NCI-H446 (cell line): ENCODE measurements at regions not wholly inside any gene's neighbourhood (a gene's known extent, or its start where the extent isn't known, plus 50 kb on each side); places are given as distances from the start of the nearest gene placed in this dataset.
"Not testable (repeated sequence)": the region's sequence is repeated elsewhere in the genome, so short reads cannot be mapped to it uniquely, and the experiment has no call there.

Experiments used
- DNase-seq, 2 experiments: peaks; one replicate each; lab custom pipeline; 2025; lab: John Stamatoyannopoulos, UW

DNA sequence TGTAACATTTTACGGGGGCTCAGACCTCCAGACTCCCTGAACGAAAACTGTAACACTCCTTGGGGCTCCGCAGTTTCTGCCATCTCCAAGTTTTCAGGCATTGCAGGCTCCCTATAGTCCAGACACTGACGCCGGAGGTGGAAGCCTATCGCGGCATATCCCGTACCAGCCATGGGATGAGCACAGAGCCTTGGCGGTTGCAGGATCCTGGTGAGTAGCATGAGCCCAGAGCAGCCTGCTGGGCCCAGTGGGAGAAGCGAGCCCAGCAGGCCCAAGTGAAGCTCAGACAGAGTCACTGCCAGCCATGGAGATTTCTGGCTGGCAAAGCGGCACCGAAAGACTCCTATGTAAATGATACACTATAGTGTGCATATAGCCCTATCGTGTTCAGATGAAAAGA lies 446.8 kb downstream of the COL11A1 start:
- no peak for DNase-seq

DNA sequence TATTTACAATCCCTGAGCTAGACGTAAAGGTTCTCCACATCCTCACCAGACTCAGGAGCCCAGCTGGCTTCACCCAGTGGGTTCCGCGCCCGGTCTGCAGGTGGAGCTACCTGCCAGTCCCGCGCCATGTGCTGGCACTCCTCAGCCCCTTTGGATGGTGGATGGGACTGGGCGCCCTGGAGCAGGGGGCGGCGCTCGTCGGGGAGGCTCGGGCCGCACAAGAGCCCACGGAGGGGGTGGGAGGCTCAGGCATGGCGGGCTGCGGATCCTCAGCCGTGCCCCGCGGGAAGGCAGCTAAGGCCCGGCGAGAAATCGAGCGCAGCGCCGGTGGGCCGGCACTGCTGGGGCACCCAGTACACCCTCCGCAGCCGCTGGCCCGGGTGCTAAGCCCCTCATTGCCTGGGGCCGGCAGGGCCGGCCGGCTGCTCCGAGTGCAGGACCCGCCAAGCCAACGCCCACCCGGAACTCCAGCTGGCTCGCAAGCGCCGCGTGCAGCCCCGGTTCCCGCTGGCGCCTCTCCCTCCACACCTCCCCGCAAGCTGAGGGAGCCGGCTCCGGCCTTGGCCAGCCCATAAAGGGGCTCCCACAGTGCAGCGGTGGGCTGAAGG lies 448.3 kb downstream of the COL11A1 start:
- DNase-seq, result not testable (repeated sequence)

DNA sequence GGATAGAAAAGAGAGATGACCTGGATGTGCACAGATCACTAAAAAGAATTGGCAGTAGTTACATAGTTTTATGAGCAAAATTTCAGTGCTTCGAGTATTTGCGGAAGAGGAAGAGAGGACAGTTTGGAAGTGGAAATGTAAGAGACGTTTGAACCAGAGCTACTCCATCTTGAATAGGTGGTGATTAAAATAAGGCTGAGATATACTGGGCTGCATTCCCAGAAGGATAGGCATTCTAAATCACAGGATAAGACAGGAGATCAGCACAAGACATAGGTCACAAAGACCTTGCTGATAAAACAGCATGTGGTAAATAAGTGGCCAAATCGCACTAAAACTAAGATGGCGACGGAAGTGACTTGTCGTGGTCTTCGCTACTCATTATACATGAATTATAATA lies 453.3 kb downstream of the COL11A1 start:
- no peak for DNase-seq

DNA sequence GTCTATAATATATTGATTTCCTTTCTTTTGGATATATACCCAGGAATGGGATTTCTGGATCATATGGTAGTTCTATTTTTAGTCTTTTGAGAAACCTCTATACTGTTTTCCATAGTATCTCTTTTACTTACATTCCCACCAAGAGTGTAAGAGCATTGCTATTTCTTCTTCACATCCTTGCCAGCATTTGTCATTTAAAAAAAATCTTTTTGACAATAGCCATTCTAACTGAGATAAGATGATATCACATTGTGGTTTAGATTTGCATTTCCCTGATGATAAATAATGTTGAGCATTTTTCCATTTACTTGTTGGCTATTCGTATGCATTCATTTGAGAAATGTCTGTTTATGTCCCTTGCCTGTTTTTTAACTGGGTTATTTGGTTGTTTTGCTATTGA lies 467.4 kb downstream of the COL11A1 start:
- no peak for DNase-seq

DNA sequence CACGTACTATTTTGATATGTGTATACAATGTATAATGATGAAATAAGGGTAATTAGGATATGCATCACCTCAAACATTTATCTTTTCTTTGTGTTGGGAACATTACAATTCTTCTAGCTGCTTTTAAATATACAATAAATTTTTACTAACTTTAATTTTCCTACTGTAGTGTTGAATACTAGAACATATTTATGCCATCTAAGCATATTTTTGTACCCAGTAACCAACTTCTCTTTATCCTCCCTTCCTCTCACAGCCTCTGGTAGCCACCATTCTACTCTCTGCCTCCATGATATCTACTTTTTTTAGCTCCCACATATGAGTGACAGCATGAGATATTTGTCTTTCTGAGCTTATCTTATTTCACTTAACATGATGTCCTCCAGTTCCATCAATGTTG lies 468.0 kb downstream of the COL11A1 start:
- no peak for DNase-seq

DNA sequence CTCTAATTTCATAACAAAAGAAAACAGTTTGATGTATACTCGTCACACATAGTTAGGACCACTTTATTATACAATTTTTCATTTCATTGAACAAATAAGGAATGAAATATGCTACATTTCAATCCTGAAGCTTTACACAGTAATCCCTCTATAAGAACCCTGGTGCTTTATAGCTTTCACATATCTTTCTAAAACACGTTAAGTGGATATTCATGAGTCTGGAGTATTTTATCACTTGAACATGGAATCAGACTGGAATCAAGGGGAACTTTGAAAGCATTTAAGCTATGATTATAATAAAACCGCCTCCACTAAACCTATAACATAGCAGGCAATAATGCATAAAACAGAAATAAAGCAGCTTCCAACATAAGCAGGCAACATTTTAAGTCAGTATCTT lies 476.6 kb downstream of the COL11A1 start:
- no peak for DNase-seq

DNA sequence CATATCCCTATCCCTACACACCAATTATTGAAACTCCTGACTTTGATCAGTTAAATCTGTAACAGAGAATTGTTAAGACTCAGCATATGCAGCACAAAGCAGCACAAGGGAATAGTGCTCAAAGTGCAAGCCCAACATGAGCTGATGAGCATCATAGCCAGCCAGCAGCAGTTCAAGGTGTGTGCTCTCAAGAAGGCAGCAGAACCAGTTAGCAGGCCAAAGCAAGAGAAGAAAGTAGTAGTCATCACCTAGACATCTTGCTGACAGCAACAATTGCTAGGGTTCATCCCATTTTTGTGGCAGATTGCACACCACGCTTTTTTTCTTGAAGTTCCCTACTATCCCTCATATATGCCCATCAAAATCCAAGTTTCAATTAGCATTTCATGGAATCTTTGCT lies 478.3 kb downstream of the COL11A1 start:
- DNase-seq, result no peak

DNA sequence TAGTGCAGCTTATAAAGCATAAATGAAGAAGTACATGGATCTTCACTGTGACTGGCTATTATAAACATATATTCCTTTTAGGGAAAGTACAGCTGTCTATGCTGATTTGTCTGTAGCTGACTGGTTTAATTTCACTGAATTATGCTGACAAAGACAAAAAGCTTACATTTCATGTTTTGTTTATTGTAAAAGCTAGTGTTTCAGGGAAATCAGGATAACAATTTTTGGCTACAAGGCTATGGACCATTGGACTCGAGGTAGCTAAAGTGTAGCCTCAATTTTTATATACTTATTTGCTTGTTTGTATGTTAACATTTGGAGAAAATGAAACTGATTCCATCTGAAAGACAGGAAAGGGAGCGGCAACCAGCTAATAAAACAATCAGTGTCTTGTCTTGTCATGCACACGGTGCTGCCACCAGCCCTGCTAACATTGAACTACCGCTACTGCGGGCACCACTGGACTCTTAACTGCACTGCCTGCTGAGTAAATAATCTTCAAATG lies 480.2 kb downstream of the COL11A1 start:
- DNase-seq, result no peak

DNA sequence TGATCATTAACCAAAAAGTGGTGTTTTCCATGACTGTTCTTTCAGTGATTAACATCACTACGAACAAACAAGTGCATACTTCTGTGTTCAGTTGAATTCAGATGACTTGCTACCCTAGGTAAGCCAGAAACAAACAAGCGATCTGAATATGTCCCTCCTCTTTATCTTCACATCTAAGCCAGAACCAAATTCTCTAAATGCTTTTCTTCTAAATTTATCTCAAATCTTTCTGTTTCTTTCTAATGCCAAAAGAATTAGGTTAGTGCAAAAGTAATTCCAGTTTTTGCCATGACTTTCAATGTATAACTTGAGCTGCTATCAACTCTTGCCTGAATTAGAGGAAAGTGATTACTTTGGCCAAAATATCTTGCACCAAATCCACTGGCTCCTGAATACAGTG lies 481.2 kb downstream of the COL11A1 start:
- no peak for DNase-seq

DNA sequence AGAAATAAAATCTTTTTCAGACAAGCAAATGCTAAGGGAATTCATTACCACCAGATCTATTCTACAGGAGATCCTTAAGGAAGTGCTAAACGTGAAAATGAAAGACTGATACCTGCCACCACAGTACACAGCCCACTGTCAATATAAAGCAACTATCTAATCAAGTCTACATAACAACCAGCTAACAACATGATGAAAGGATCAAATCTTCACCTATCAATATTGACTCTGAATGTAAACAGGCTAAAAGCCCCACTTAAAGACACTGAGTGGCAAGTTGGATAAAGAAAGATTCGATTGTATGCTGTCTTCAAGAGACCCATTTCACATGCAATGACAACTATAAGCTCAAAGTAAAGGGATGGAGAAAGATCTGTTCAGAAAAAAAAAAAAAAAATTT lies 492.4 kb downstream of the COL11A1 start:
- DNase-seq, result no peak

DNA sequence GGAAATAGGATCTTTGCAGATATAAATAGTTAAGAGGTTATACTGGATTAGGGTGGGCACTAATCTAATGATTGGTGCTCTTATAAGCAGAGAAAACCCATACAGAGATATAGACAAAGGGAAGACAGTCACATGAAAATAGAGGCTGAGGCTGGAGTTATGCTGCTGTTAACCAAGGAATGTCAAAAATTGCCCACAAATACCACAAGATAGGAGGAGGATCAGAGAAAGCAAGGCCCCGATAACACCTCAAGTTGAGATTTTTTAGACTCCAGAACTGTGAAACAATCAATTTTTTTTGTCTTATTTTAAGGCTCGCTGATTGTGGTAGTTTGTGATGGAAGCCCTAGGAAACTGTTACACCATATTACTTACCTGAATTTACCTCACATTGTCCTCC lies 513.2 kb downstream of the COL11A1 start:
- DNase-seq, result no peak

DNA sequence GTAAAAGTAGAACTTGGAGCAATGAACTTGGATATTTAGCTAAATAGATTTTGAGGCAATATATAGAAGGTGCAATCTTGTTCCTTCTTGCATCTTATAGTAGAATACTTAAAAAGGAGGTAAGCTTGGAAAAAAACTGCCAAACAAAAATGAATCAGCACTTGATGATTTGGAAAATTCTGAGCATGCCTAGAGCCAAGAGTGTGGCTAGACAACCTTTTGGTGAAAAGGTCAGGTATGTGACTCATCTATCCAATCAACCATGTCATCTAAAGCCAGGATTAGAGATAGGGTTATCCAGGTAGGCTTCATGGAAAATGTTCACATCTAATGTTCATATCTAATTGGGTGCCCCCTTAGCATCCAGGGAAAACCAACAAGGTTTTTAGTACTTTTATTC lies 515.0 kb downstream of the COL11A1 start:
- no peak for DNase-seq

DNA sequence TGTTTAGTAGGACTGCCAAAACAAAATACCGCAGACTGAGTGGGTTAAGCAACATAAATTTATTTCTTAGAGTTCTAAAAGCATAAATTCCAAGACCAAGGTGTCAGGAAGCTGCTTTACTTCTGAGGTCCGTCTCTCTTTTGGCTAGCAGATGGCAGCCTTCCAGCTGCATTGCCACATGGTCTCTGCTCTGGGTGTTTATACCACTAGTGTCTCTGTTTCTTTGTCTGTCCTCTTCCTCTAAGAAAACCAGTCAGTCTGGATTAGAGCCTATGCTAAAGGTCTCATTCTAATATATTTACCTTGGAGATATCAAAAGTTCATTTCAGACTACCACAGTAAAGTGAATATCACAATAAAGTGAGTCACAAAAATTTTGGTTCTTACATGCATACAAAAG lies 519.8 kb downstream of the COL11A1 start:
- peak in 1 of 2 experiments; percentile 43 for DNase-seq

DNA sequence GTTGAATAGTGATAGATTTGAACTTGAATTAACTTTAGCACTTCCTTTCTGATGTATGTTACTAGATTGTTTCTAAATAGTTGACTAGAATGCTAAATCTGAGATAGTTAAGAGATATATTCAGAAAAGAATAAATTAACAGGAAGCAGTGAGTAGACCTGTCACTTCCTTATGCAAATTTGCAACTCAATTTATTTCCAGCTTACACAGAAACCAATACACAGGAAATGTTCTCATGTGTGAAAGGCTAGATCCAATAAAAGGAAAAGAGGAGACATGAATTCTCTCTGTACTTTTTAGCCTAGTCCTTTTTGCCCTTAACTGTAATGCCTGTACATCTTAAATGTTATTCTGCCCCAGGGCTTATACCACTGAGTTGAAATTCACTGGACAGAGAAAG lies 522.3 kb downstream of the COL11A1 start:
- DNase-seq, result no peak

DNA sequence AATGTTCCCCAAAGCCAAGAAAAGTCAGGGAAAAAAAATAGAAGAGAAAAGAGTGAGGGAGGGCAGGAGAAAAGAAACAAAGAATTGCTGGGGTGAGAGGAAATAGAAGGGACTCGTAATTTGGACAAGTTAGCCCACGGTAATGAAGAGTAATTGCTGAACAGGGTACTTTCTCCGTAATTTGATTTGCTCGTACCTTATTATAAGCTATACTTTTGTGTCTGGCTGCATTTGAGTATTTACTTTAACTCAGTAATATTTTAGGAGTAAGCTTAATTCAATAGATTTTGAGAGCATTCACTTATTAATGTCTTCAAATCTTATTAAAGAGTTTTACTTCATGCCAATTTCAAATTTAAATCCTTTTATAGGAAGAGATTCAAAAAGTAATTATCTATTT lies 527.5 kb downstream of the COL11A1 start:
- DNase-seq, result no peak

DNA sequence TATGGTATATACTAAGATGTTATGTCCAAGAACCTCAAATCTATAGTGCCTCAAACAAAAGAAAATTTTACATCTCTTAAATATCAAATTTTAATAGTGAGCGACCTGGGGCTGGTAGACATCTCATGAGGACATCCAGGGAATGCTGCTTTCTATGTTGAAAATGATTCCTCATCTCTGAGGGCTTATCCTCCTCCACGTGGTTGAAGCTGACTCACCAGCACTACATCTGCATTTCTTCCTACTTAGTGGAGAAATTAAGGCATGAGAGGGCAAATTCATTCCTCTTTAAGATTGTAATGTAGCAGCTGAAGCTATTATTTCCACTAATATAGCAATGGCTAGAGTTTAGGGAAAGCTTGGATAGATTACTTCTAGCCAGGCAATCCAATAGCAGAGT lies 529.5 kb downstream of the COL11A1 start:
- DNase-seq, result no peak

DNA sequence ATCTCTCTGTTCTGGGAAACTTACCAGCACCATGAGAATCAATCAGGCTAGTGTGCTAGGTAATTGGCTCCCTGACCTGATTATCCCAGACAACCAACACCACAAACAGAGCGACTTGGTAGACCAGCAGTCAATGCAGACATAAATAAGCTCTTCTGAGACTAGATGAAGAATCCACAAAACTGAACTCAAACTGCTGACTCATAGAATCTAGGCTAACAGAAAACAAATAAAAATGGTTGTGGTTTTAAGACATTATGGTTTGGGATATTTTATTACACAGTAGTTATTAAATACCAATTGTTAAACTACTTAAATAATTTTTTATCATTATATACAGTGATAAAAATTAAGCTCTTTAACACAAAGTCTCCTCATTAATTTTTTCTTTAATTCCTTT lies 535.7 kb downstream of the COL11A1 start:
- no peak for DNase-seq

DNA sequence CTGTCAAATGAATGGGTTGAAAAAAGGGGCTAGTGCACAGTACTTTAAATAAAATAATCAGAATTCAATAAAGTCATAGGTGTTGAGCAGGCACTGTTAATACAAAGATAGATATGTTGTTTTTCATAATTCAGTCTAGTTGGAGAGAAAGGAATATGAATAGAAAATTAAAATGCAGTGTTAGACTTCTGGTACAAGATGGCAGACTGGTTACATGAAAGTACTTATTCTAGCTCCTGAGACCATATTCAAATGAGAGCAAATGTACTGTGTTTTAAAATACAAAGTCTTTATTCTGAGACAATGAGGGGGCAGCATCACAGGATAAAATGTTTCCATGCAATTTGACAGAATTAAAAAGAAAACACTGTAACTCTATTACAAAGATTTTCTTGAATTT lies 542.1 kb downstream of the COL11A1 start:
- DNase-seq, result no peak

DNA sequence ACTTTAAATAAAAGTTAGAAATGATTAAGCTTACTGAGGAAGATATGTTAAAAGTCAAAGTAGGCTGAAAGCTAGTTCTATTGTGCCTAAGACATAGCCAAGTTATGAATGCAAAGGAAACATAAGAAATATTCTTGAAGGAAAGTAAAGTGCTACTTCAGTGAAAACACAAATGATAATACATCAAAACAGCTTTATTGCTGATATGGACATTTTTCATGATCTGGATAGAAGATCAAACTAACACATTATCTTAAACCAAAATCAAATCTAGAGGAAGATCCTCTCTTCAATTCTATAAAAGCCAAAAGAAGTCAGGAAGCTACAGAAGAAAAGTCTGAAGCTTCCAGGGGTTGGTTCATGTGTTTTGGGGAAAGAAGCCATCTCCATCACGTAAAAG lies 545.9 kb downstream of the COL11A1 start:
- DNase-seq, result no peak

DNA sequence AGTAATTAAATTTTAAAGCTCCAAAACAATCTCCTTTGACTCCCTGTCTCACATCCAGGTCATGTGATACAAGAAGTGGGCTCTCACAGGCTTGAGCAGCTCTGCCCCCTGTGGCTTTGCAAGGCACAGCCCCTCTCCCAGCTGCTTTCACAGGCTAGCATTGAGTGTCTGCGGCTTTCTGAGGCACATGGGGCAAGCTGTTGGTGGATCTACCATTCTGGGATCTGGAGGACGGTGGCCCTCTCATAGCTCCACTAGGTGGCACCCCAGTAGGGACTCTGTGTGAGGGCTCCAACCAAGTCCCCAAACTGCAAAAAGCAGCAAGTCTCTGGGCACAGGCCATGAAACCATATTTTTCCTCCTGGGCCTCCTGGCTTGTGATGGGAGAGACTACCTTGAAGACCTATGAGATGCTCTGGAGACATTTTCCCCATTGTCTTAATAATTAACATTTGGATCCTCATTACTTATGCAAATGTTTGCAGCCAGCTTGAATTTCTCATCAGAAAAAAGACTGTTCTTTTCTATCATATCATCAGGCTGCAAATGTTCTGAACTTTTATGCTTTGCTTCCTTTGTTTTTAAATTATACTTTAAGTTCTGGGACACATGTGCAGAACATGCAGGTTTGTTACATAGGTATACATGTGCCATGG lies 554.1 kb upstream of the OLFM3 start:
- peak; percentile 3 to 35 for DNase-seq

DNA sequence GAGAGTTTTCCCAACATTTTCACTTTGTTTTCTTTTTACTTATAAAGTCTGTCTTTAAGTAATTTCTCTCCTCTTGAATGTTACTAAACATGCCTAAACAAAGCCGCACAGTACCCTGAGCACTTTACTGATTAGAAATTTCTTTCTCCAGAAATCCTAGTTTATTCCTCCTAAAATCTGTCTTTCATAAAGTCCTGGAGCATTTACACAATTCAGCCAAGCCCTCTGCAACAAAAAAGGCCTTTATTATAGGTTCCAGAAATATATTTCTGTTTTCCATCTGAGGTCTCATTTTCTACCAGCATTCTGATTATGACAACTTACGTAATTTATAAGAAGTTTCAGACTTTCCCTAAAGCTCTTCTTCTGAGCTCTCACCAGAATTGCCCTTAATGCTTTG lies 549.5 kb upstream of the OLFM3 start:
- no peak for DNase-seq

DNA sequence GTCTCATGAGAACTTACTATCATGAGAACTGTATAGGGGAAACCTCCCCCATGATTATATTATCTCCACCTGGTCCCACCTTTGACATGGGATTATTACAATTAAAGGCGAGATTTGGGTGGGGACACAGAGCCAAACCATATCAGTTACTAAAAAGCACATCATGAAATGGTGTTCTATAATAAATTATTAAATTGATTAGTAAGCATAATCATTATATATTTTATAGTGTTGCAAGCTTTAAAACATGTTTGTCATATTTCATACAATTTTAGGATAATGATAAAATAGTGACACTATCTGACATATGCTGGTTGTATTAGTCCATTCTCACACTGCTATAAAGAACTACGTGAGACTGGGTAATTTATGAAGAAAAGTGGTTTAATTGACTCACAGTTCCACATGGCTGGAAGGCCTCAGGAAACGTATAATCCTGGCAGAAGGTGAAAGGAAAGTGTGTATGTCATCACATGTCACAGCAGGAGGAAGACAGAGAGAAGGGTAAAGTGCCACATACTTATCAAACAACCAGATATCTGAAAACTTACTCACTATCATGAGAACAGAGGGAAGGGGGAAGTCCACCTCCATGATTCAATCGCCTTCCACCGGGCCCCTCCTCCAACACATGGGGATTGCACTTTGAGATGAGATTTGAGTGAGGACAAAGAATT lies 539.2 kb upstream of the OLFM3 start:
- DNase-seq, result no peak

DNA sequence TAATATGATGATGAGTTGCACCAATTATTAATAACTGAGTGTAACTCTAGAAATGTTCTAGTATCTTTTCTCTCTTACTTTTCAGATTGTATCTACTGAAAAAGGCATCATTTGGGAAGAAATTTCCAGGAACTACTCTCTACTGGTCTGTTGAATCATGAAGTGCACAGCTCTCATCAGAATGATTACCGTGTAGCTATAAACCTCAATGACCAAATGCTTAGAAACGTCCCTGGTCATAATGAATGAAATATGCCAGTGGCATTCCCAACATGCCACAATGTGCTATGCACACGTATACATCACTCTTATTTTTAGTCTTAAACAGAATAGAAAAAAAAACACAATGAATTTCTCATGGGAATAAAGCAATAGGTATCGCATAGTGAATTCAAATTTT lies 534.3 kb upstream of the OLFM3 start:
- no peak for DNase-seq

DNA sequence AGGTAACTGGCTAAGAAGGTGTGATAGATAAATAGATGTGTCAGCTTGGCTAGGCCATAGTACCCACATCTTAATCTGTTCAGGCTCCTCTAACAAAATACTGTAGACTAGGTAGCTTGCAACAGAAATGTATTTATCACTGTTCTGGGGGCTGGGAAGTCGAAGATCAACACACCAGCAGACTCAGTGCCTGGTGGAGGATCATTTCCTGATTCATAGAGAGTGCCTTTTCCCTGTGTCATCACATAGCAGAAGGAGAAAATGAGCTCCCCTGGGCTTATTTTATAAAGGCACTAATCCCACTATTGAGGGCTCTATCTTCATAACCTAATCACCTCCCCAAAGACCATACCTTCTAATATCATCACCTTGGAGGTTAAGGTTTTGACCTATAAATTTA lies 532.7 kb upstream of the OLFM3 start:
- no peak for DNase-seq
